ENCODE measurements at regions not wholly inside any gene's neighbourhood (a gene's known extent, or its start where the extent isn't known, plus 50 kb on each side); places are given as distances from the start of the nearest gene placed in this dataset.

DNA sequence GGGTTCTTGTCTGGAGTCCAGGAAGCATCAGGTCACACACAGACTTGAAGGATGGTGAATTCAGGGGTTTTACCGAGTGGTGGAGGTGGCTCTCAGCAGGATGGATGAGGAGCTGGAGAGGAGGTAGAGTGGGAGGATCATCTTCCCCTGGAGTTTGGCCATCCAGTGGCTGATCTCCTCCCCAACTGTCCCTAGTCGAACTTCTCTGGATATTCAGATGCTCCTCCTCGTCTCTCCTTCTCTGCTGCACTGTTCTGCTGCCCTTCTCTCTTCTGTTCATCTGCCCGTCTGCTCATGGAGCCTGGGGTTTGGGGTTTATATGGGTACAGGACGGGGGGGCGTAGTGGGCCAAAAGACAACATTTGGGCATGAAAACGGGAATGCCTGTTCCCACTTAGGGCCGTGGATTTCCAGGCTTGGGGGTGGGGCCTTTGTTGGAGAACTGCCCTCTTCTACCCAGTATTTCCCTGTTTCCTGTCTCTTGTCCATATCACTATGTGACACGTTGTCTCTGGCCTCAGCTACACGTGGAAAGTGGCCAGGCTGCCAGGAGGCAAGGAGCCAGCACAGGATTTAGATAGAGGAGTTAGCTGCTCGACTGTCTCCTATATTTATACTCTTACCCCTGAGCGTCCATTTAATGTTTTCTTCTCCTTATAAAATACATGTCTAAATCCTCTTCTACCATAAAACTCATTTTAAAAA is 76.7 kb downstream of the SIPA1L2 start:
- Histone ChIP-seq H3K4me1 (peaks cover 4 to 95% (median 77%) of the 10 kb centered on the region in 9 donors), H3K27me3 (no peaks in the 10 kb centered on the region), H3K27ac (peak overlapping the region in 9 of 10 donors; percentile 7 to 87 (median 77)), H3K9me3 (no peaks in the 10 kb centered on the region), H3K4me3 (peak overlapping the region in 3 of 10 donors; percentile 2 to 13 (median 8)), H3K36me3 (no peaks in the 10 kb centered on the region)
- DNase-seq (peak; percentile 85 to 89), ATAC-seq (peak; percentile 73 to 93 (median 90))
- intact Hi-C loops (cut with DNase I) = loop anchor here in 3 of 10 donors (2.0 to 10.0 kb wide), 4 partner anchors 41 to 232 kb away; no protein-coding TSS in a partner anchor
- TF ChIP-seq, protein P1, sequence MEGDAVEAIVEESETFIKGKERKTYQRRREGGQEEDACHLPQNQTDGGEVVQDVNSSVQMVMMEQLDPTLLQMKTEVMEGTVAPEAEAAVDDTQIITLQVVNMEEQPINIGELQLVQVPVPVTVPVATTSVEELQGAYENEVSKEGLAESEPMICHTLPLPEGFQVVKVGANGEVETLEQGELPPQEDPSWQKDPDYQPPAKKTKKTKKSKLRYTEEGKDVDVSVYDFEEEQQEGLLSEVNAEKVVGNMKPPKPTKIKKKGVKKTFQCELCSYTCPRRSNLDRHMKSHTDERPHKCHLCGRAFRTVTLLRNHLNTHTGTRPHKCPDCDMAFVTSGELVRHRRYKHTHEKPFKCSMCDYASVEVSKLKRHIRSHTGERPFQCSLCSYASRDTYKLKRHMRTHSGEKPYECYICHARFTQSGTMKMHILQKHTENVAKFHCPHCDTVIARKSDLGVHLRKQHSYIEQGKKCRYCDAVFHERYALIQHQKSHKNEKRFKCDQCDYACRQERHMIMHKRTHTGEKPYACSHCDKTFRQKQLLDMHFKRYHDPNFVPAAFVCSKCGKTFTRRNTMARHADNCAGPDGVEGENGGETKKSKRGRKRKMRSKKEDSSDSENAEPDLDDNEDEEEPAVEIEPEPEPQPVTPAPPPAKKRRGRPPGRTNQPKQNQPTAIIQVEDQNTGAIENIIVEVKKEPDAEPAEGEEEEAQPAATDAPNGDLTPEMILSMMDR (IDR thresholded peaks at IDR 0.05) = no peak
- 19 to 35% methylated on average over 12 of the region's 12 CpGs for WGBS, 2 donors

- no peak for DNase-seq
- Histone ChIP-seq H3K9me3 (no peaks in the 10 kb centered on the region), H3K36me3 (no peaks in the 10 kb centered on the region), H3K27me3 (no peaks in the 10 kb centered on the region), H3K4me3 (no peak overlapping the region), H3K4me1 (peaks cover 4 to 91% (median 69%) of the 10 kb centered on the region in 9 donors), H3K27ac (no peak overlapping the region)
- WGBS, 2 donors = 88% methylated on average over 7 of the region's 7 CpGs
- no peak for ATAC-seq
- TF ChIP-seq, protein P1 (IDR thresholded peaks at IDR 0.05) = no peak
- intact Hi-C loops (cut with DNase I) = loop anchor here in 2 of 10 donors (5.0 to 10.0 kb wide), 2 partner anchors 39 to 73 kb away; no protein-coding TSS in a partner anchor
Observed at GRCh38 chr1:232551386-232551785, 78.5 kb downstream of the SIPA1L2 start.

DNA sequence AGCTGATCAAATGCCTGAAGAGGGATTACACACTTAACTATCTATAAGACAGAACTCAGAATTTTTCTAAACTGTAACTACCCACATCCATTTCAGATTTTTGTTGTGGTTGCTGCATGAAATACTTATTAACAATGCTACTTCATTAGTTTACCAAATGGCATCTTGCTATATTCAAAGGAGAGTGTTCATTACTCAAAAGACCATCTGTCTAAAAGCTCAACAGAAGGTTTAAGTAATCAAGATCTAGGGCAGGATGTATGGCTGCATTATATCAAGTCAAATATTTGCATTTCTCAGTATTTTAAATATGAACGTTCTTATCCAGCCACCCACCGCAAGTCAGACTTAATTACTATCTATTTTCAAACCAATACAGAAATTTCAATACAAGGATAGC is 79.9 kb downstream of the SIPA1L2 start:
- H3K9me3 ChIP-seq = no peaks in the 10 kb centered on the region
- H3K4me3 ChIP-seq = no peak overlapping the region
- intact Hi-C loops (cut with DNase I) = loop anchor here in 2 of 10 donors (5.0 to 10.0 kb wide), 2 partner anchors 38 to 75 kb away; no protein-coding TSS in a partner anchor
- DNase-seq (no peak), ATAC-seq (no peak)
- WGBS, 2 donors = 79 to 86% methylated on average over 2 of the region's 2 CpGs
- H3K4me1 ChIP-seq = peaks cover 4 to 86% (median 55%) of the 10 kb centered on the region in 9 donors
- H3K27me3 ChIP-seq = no peaks in the 10 kb centered on the region
- no peaks in the 10 kb centered on the region for H3K36me3 ChIP-seq
- peak overlapping the region in 1 of 10 donors; percentile 7 for H3K27ac ChIP-seq
- TF ChIP-seq, protein P1 (IDR thresholded peaks at IDR 0.05) = no peak

DNA sequence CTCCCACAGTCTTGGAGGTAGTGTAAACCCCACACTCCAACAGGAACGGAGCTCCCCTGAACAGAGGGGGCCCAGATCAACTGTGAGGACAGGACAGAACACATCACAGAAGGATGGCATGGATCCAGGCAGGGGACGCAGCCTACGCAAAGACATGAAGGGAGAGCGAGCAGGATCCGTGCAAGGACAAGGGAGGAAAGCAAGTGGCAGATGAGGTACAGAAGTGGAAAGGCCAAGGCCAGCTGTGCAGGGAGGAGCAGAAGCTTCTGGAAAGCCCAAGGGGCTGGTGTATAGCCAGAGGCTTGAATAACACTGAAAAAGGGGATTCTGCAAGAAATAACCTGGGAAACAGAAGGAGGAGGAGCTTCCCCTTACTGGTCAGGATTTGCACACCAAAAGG is 81.2 kb downstream of the SIPA1L2 start:
- no peak for DNase-seq
- 49 to 61% methylated on average over 5 of the region's 5 CpGs for WGBS, 2 donors
- Histone ChIP-seq H3K9me3 (no peaks in the 10 kb centered on the region), H3K27ac (peak overlapping the region in 1 of 10 donors; percentile 2), H3K4me1 (peaks cover 0 to 72% (median 45%) of the 10 kb centered on the region in 9 donors), H3K4me3 (no peak overlapping the region), H3K27me3 (no peaks in the 10 kb centered on the region), H3K36me3 (no peaks in the 10 kb centered on the region)
- ATAC-seq = peak in 4 of 8 donors; percentile 9 to 28 (median 28)
- TF ChIP-seq, protein P1 (IDR thresholded peaks at IDR 0.05) = no peak
- intact Hi-C loops (cut with DNase I) = no loop called here
